HCT116 (cell line): ENCODE measurements at regions not wholly inside any gene's neighbourhood (a gene's known extent, or its start where the extent isn't known, plus 50 kb on each side); places are given as distances from the start of the nearest gene placed in this dataset.

Source experiments
- CTCF ChIP-seq, 3 experiments: fragments of 200-600 bp in 1 of 3; sonication (generic) in 1 of 3; IDR thresholded peaks in 2 of 3; conservative IDR thresholded peaks in 1 of 3; 2 replicates each; pipeline ENCODE4 v1.5.1; 2012 to 2017; ENCODE audit warnings: low read depth in 2 of 3, low read length in 2 of 3, antibody characterized with exemption in 1 of 3, borderline replicate concordance in 1 of 3, control low read depth in 1 of 3, mild to moderate bottlenecking in 1 of 3, mixed read lengths in 1 of 3, mixed run types in 1 of 3, moderate library complexity in 1 of 3; ENCODE audit not compliant: insufficient read depth in 1 of 3
- EZH2 ChIP-seq: fragments of 200-600 bp; sonication (generic); IDR thresholded peaks from 2 replicates; pipeline ENCODE4 v1.6.1; 2017; ENCODE audit warnings: antibody characterized with exemption, mixed run types
- POLR2A ChIP-seq: IDR thresholded peaks from 2 replicates; pipeline ENCODE4 v1.7.0; 2011; ENCODE audit warnings: borderline replicate concordance; ENCODE audit not compliant: insufficient read depth, insufficient read length; ENCODE audit errors: extremely low read depth
- POLR2AphosphoS5 ChIP-seq: IDR thresholded peaks from 2 replicates; pipeline ENCODE4 v1.6.1; 2011; ENCODE audit warnings: mild to moderate bottlenecking, low read depth, low read length, moderate library complexity
- ZFX ChIP-seq: fragments of 450-650 bp; IDR thresholded peaks from 2 replicates; pipeline ENCODE4 v1.6.1; 2017

- no peak for TF ChIP-seq CTCF (IDR thresholded peaks at IDR 0.05 in 2 of 3, conservative IDR thresholded peaks at IDR 0.05 in 1 of 3; ENCODE audit: borderline replicate concordance in 1 of 3, insufficient read depth in 1 of 3, low read depth in 2 of 3, low read length in 2 of 3)
- TF ChIP-seq POLR2A, result no peak
- TF ChIP-seq POLR2AphosphoS5, result no peak
- no peak for TF ChIP-seq EZH2
- no peak for TF ChIP-seq ZFX
Measured at GRCh38 chr6:90712114-90712513, 125.2 kb upstream of the MAP3K7 start.
